ENCODE measurements at regions not wholly inside any gene's neighbourhood (a gene's known extent, or its start where the extent isn't known, plus 50 kb on each side); places are given as distances from the start of the nearest gene placed in this dataset.

- no peak overlapping the region for H3K4me3 ChIP-seq (ENCODE audit: low read length)
- H3K27me3 ChIP-seq (replicated peaks; ENCODE audit: control insufficient read depth, insufficient read depth, low read length): no peaks in the 10 kb centered on the region
- H3K4me1 ChIP-seq (ENCODE audit: control insufficient read depth, insufficient read depth, low read length): no peaks in the 10 kb centered on the region
- H3K9ac ChIP-seq (ENCODE audit: low read length): no peak overlapping the region
- no peaks in the 10 kb centered on the region for H3K9me3 ChIP-seq (ENCODE audit: control insufficient read depth, low read length)
- no peaks in the 10 kb centered on the region for H3K36me3 ChIP-seq (ENCODE audit: control insufficient read depth, insufficient read depth, low read length, severe bottlenecking)
- no peak for DNase-seq (ENCODE audit: low read depth)
These were observed 172.8 kb downstream of the TINAG start for GRCh38 chr6:54481091-54481490.

DNA sequence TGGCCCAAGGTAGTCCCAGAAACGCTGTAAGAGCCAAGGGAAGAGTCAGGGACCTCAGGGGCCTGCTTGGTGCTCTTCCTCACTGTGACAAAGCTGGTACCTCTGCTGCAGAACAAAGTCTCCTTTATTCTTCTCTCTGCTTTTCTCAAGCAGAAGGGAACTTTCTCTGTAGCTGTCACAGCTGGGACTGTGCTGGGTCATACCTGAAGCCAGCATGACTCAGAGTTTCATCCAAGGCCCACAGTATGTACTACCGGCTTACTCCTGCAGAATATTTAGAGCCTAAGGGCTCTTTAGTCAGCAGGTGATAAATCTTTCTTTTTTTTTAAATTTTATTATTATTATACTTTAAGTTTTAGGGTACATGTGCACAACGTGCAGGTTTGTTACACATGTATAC is 183.2 kb downstream of the TINAG start:
- Histone ChIP-seq H3K9me3 (ENCODE audit: control insufficient read depth, low read length) (peaks cover 8% of the 10 kb centered on the region), H3K4me3 (ENCODE audit: low read length) (no peak overlapping the region), H3K9ac (ENCODE audit: low read length) (no peak overlapping the region), H3K4me1 (ENCODE audit: control insufficient read depth, insufficient read depth, low read length) (peaks cover 3% of the 10 kb centered on the region), H3K36me3 (ENCODE audit: control insufficient read depth, insufficient read depth, low read length, severe bottlenecking) (no peaks in the 10 kb centered on the region), H3K27me3 (replicated peaks; ENCODE audit: control insufficient read depth, insufficient read depth, low read length) (no peaks in the 10 kb centered on the region)
- DNase-seq (ENCODE audit: low read depth): no peak

GRCh38 chr6:54493138-54493537 is 184.9 kb downstream of the TINAG start:
- H3K27me3 ChIP-seq (replicated peaks; ENCODE audit: control insufficient read depth, insufficient read depth, low read length): no peaks in the 10 kb centered on the region
- no peaks in the 10 kb centered on the region for H3K36me3 ChIP-seq (ENCODE audit: control insufficient read depth, insufficient read depth, low read length, severe bottlenecking)
- H3K9me3 ChIP-seq (ENCODE audit: control insufficient read depth, low read length): peaks cover 11% of the 10 kb centered on the region
- H3K4me3 ChIP-seq (ENCODE audit: low read length): no peak overlapping the region
- no peak overlapping the region for H3K9ac ChIP-seq (ENCODE audit: low read length)
- peaks cover 3% of the 10 kb centered on the region for H3K4me1 ChIP-seq (ENCODE audit: control insufficient read depth, insufficient read depth, low read length)
- DNase-seq (ENCODE audit: low read depth): peak; percentile 65

DNA sequence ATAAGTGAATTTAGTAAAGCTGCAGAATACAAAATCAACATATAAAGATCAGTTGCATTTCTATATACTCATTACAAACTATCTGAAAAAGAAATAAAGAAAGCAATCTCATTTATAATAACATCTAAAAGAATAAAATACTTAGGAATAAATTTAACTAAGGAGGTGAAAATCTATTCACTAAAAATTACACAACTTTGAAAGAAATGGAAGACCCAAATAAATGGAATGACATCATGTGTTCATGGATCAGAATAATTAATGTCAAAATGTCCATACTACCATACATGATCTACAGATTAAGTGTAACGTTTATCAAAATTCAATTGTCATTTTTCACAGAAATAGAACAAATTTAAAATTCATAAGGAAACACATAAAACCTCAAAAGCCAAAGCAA is 194.9 kb downstream of the TINAG start:
- no peaks in the 10 kb centered on the region for H3K4me1 ChIP-seq (ENCODE audit: control insufficient read depth, insufficient read depth, low read length)
- no peak overlapping the region for H3K9ac ChIP-seq (ENCODE audit: low read length)
- no peak for DNase-seq (ENCODE audit: low read depth)
- H3K36me3 ChIP-seq (ENCODE audit: control insufficient read depth, insufficient read depth, low read length, severe bottlenecking): no peaks in the 10 kb centered on the region
- no peaks in the 10 kb centered on the region for H3K27me3 ChIP-seq (replicated peaks; ENCODE audit: control insufficient read depth, insufficient read depth, low read length)
- H3K9me3 ChIP-seq (ENCODE audit: control insufficient read depth, low read length): peaks cover 10% of the 10 kb centered on the region
- H3K4me3 ChIP-seq (ENCODE audit: low read length): no peak overlapping the region

GRCh38 chr6:54515013-54515412 is 206.8 kb downstream of the TINAG start:
- H3K27me3 ChIP-seq (replicated peaks; ENCODE audit: control insufficient read depth, insufficient read depth, low read length): no peaks in the 10 kb centered on the region
- H3K9me3 ChIP-seq (ENCODE audit: control insufficient read depth, low read length): no peaks in the 10 kb centered on the region
- no peaks in the 10 kb centered on the region for H3K4me1 ChIP-seq (ENCODE audit: control insufficient read depth, insufficient read depth, low read length)
- no peak overlapping the region for H3K4me3 ChIP-seq (ENCODE audit: low read length)
- DNase-seq (ENCODE audit: low read depth): no peak
- H3K9ac ChIP-seq (ENCODE audit: low read length): no peak overlapping the region
- H3K36me3 ChIP-seq (ENCODE audit: control insufficient read depth, insufficient read depth, low read length, severe bottlenecking): no peaks in the 10 kb centered on the region

- no peaks in the 10 kb centered on the region for H3K36me3 ChIP-seq (ENCODE audit: control insufficient read depth, insufficient read depth, low read length, severe bottlenecking)
- H3K9me3 ChIP-seq (ENCODE audit: control insufficient read depth, low read length): no peaks in the 10 kb centered on the region
- H3K4me1 ChIP-seq (ENCODE audit: control insufficient read depth, insufficient read depth, low read length): no peaks in the 10 kb centered on the region
- no peak overlapping the region for H3K4me3 ChIP-seq (ENCODE audit: low read length)
- no peak for DNase-seq (ENCODE audit: low read depth)
- H3K9ac ChIP-seq (ENCODE audit: low read length): no peak overlapping the region
- no peaks in the 10 kb centered on the region for H3K27me3 ChIP-seq (replicated peaks; ENCODE audit: control insufficient read depth, insufficient read depth, low read length)
These were observed 207.5 kb downstream of the TINAG start for GRCh38 chr6:54515713-54516112.

- no peaks in the 10 kb centered on the region for H3K27me3 ChIP-seq (replicated peaks; ENCODE audit: control insufficient read depth, insufficient read depth, low read length)
- no peak overlapping the region for H3K4me3 ChIP-seq (ENCODE audit: low read length)
- H3K36me3 ChIP-seq (ENCODE audit: control insufficient read depth, insufficient read depth, low read length, severe bottlenecking): no peaks in the 10 kb centered on the region
- H3K9ac ChIP-seq (ENCODE audit: low read length): no peak overlapping the region
- no peaks in the 10 kb centered on the region for H3K4me1 ChIP-seq (ENCODE audit: control insufficient read depth, insufficient read depth, low read length)
- no peak for DNase-seq (ENCODE audit: low read depth)
- no peaks in the 10 kb centered on the region for H3K9me3 ChIP-seq (ENCODE audit: control insufficient read depth, low read length)
These were observed 208.1 kb downstream of the TINAG start for GRCh38 chr6:54516321-54516720.

DNA sequence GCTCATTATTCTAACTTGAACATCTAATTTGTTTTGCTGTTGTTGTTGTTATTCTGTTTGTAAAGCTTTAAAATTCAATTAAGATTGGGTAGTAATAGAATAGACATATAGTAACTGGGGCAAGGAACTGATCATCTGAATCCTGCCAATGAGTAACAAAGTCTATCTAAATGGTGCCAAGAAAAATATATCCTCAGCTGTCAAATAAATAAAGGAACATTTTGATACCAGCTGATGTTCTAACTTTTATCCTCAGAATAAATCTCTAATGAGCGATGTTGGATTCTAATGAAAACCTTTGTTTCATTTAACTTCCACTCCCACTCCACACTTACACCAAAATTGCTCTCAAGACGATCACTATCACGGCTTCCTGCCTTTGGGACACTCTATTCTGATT is 210.9 kb downstream of the TINAG start:
- H3K9ac ChIP-seq (ENCODE audit: low read length): no peak overlapping the region
- no peaks in the 10 kb centered on the region for H3K4me1 ChIP-seq (ENCODE audit: control insufficient read depth, insufficient read depth, low read length)
- no peaks in the 10 kb centered on the region for H3K36me3 ChIP-seq (ENCODE audit: control insufficient read depth, insufficient read depth, low read length, severe bottlenecking)
- no peak overlapping the region for H3K4me3 ChIP-seq (ENCODE audit: low read length)
- H3K27me3 ChIP-seq (replicated peaks; ENCODE audit: control insufficient read depth, insufficient read depth, low read length): no peaks in the 10 kb centered on the region
- H3K9me3 ChIP-seq (ENCODE audit: control insufficient read depth, low read length): no peaks in the 10 kb centered on the region
- DNase-seq (ENCODE audit: low read depth): no peak

DNA sequence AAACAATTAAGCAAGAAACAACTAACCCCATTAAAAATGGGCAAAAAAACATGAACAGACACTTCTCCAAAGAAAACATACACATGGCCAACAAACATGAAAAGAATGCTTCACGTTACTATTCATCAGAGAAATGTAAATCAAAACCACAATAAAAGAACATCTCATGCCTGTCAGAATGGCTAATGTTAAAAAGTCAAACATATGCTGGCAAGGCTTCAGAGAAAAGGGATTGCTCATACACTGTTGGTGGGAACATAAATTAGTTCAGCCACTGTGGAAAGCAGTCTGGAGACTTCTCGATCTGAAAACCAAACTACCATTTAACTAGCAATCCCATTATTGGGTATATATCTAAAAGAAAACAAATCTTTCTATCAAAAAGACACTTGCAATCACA is 217.5 kb downstream of the TINAG start:
- H3K4me1 ChIP-seq (ENCODE audit: control insufficient read depth, insufficient read depth, low read length): no peaks in the 10 kb centered on the region
- no peak for DNase-seq (ENCODE audit: low read depth)
- no peaks in the 10 kb centered on the region for H3K36me3 ChIP-seq (ENCODE audit: control insufficient read depth, insufficient read depth, low read length, severe bottlenecking)
- H3K9me3 ChIP-seq (ENCODE audit: control insufficient read depth, low read length): peaks cover 10% of the 10 kb centered on the region
- H3K9ac ChIP-seq (ENCODE audit: low read length): no peak overlapping the region
- no peak overlapping the region for H3K4me3 ChIP-seq (ENCODE audit: low read length)
- H3K27me3 ChIP-seq (replicated peaks; ENCODE audit: control insufficient read depth, insufficient read depth, low read length): no peaks in the 10 kb centered on the region

DNA sequence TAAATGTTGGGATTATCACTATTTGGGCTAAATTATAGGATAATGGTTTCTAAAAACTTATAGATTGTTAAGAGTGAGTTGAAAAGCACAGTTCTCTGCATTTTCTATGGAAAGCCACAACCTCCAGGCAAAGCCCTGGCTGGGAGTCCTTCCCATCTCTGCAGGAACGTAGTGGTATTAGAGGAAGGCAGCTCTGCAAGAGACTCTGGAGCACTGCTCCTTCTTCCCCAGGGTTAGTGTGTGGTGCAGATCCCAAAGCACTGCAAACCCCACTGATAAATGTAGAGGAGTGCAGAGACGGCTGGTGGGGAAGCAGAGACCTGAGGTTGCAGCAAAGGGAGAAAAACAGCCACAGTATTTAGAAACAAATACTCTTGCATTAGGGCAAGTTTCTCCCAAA is 225.3 kb downstream of the TINAG start:
- H3K36me3 ChIP-seq (ENCODE audit: control insufficient read depth, insufficient read depth, low read length, severe bottlenecking): no peaks in the 10 kb centered on the region
- H3K4me1 ChIP-seq (ENCODE audit: control insufficient read depth, insufficient read depth, low read length): no peaks in the 10 kb centered on the region
- no peaks in the 10 kb centered on the region for H3K9me3 ChIP-seq (ENCODE audit: control insufficient read depth, low read length)
- H3K9ac ChIP-seq (ENCODE audit: low read length): no peak overlapping the region
- no peak for DNase-seq (ENCODE audit: low read depth)
- no peaks in the 10 kb centered on the region for H3K27me3 ChIP-seq (replicated peaks; ENCODE audit: control insufficient read depth, insufficient read depth, low read length)
- H3K4me3 ChIP-seq (ENCODE audit: low read length): no peak overlapping the region

- Histone ChIP-seq H3K36me3 (ENCODE audit: control insufficient read depth, insufficient read depth, low read length, severe bottlenecking) (no peaks in the 10 kb centered on the region), H3K4me1 (ENCODE audit: control insufficient read depth, insufficient read depth, low read length) (no peaks in the 10 kb centered on the region), H3K9me3 (ENCODE audit: control insufficient read depth, low read length) (no peaks in the 10 kb centered on the region), H3K9ac (ENCODE audit: low read length) (no peak overlapping the region), H3K27me3 (replicated peaks; ENCODE audit: control insufficient read depth, insufficient read depth, low read length) (no peaks in the 10 kb centered on the region), H3K4me3 (ENCODE audit: low read length) (no peak overlapping the region)
- DNase-seq (ENCODE audit: low read depth): no peak
These were observed 227.3 kb downstream of the TINAG start for GRCh38 chr6:54535568-54535967.

DNA sequence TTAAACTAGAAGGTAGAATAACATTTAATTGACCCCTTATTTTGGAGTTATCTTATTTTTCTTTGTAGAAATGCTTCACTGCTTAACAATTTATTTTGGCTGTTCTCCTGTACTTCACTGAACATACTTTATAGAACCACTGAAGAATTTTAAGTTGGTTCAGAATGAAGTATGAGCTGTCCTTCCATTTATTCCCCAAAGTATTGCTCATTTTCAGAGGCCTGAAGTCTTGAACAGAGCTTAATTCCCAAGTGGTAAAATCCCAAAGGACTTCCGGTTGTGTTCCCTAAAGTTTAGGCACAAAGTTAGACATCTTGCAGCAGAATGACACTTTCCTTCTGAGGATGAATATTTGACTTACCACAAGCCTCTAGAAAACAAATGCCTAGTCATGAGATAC is 233.3 kb downstream of the TINAG start:
- no peaks in the 10 kb centered on the region for H3K4me1 ChIP-seq (ENCODE audit: control insufficient read depth, insufficient read depth, low read length)
- DNase-seq (ENCODE audit: low read depth): peak; percentile 38
- H3K9me3 ChIP-seq (ENCODE audit: control insufficient read depth, low read length): no peaks in the 10 kb centered on the region
- no peaks in the 10 kb centered on the region for H3K36me3 ChIP-seq (ENCODE audit: control insufficient read depth, insufficient read depth, low read length, severe bottlenecking)
- no peak overlapping the region for H3K4me3 ChIP-seq (ENCODE audit: low read length)
- no peaks in the 10 kb centered on the region for H3K27me3 ChIP-seq (replicated peaks; ENCODE audit: control insufficient read depth, insufficient read depth, low read length)
- H3K9ac ChIP-seq (ENCODE audit: low read length): no peak overlapping the region
